ENCODE measurements at regions not wholly inside any gene's neighbourhood (a gene's known extent, or its start where the extent isn't known, plus 50 kb on each side); places are given as distances from the start of the nearest gene placed in this dataset.

DNA sequence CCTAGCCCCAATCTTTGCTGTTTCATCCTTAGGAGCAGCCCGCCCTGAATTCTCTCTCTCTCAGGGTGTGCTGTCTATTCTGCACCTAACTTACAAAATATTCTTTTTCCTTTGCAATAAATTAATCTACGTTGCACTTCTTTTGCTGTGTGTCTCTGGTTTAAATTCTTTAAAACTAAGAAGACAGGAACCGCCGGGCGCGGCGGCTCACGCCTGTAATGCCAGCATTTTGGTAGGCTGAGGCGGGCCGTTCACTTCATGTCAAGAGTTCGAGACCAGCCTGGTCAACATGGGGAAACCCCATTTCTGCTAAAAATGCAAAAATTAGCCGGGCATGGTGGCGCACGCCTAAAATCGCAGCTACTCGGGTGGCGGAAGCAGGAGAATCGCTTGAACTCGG is 148.5 kb upstream of the PRSS16 start:
- TF ChIP-seq, protein P1, sequence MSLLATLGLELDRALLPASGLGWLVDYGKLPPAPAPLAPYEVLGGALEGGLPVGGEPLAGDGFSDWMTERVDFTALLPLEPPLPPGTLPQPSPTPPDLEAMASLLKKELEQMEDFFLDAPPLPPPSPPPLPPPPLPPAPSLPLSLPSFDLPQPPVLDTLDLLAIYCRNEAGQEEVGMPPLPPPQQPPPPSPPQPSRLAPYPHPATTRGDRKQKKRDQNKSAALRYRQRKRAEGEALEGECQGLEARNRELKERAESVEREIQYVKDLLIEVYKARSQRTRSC (CRISPR knock-in tag; IDR thresholded peaks at IDR 0.05; ENCODE audit: low read depth) = no peak
- no peak for TF ChIP-seq ZNF570 (CRISPR knock-in tag; IDR thresholded peaks at IDR 0.05; ENCODE audit: borderline replicate concordance)
- TF ChIP-seq YY1 (IDR thresholded peaks at IDR 0.05; ENCODE audit: insufficient read depth, insufficient replicate concordance, low read depth, low read length) = no peak
- TF ChIP-seq, protein P2, sequence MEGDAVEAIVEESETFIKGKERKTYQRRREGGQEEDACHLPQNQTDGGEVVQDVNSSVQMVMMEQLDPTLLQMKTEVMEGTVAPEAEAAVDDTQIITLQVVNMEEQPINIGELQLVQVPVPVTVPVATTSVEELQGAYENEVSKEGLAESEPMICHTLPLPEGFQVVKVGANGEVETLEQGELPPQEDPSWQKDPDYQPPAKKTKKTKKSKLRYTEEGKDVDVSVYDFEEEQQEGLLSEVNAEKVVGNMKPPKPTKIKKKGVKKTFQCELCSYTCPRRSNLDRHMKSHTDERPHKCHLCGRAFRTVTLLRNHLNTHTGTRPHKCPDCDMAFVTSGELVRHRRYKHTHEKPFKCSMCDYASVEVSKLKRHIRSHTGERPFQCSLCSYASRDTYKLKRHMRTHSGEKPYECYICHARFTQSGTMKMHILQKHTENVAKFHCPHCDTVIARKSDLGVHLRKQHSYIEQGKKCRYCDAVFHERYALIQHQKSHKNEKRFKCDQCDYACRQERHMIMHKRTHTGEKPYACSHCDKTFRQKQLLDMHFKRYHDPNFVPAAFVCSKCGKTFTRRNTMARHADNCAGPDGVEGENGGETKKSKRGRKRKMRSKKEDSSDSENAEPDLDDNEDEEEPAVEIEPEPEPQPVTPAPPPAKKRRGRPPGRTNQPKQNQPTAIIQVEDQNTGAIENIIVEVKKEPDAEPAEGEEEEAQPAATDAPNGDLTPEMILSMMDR (CRISPR knock-in tag; IDR thresholded peaks at IDR 0.05) = no peak
- TF ChIP-seq, protein P3, sequence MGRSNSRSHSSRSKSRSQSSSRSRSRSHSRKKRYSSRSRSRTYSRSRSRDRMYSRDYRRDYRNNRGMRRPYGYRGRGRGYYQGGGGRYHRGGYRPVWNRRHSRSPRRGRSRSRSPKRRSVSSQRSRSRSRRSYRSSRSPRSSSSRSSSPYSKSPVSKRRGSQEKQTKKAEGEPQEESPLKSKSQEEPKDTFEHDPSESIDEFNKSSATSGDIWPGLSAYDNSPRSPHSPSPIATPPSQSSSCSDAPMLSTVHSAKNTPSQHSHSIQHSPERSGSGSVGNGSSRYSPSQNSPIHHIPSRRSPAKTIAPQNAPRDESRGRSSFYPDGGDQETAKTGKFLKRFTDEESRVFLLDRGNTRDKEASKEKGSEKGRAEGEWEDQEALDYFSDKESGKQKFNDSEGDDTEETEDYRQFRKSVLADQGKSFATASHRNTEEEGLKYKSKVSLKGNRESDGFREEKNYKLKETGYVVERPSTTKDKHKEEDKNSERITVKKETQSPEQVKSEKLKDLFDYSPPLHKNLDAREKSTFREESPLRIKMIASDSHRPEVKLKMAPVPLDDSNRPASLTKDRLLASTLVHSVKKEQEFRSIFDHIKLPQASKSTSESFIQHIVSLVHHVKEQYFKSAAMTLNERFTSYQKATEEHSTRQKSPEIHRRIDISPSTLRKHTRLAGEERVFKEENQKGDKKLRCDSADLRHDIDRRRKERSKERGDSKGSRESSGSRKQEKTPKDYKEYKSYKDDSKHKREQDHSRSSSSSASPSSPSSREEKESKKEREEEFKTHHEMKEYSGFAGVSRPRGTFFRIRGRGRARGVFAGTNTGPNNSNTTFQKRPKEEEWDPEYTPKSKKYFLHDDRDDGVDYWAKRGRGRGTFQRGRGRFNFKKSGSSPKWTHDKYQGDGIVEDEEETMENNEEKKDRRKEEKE (IDR thresholded peaks at IDR 0.05) = no peak
- TF ChIP-seq, protein P4, sequence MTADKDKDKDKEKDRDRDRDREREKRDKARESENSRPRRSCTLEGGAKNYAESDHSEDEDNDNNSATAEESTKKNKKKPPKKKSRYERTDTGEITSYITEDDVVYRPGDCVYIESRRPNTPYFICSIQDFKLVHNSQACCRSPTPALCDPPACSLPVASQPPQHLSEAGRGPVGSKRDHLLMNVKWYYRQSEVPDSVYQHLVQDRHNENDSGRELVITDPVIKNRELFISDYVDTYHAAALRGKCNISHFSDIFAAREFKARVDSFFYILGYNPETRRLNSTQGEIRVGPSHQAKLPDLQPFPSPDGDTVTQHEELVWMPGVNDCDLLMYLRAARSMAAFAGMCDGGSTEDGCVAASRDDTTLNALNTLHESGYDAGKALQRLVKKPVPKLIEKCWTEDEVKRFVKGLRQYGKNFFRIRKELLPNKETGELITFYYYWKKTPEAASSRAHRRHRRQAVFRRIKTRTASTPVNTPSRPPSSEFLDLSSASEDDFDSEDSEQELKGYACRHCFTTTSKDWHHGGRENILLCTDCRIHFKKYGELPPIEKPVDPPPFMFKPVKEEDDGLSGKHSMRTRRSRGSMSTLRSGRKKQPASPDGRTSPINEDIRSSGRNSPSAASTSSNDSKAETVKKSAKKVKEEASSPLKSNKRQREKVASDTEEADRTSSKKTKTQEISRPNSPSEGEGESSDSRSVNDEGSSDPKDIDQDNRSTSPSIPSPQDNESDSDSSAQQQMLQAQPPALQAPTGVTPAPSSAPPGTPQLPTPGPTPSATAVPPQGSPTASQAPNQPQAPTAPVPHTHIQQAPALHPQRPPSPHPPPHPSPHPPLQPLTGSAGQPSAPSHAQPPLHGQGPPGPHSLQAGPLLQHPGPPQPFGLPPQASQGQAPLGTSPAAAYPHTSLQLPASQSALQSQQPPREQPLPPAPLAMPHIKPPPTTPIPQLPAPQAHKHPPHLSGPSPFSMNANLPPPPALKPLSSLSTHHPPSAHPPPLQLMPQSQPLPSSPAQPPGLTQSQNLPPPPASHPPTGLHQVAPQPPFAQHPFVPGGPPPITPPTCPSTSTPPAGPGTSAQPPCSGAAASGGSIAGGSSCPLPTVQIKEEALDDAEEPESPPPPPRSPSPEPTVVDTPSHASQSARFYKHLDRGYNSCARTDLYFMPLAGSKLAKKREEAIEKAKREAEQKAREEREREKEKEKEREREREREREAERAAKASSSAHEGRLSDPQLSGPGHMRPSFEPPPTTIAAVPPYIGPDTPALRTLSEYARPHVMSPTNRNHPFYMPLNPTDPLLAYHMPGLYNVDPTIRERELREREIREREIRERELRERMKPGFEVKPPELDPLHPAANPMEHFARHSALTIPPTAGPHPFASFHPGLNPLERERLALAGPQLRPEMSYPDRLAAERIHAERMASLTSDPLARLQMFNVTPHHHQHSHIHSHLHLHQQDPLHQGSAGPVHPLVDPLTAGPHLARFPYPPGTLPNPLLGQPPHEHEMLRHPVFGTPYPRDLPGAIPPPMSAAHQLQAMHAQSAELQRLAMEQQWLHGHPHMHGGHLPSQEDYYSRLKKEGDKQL (CRISPR knock-in tag; IDR thresholded peaks at IDR 0.05; ENCODE audit: low read depth) = no peak
- TF ChIP-seq GABPB1 (CRISPR knock-in tag; IDR thresholded peaks at IDR 0.05) = no peak
- TF ChIP-seq TOPORS (CRISPR knock-in tag; IDR thresholded peaks at IDR 0.05) = no peak

Measured in HepG2 (cell line).